ENCODE measurements at regions not wholly inside any gene's neighbourhood (a gene's known extent, or its start where the extent isn't known, plus 50 kb on each side); places are given as distances from the start of the nearest gene placed in this dataset.
"Not testable (repeated sequence)": the region's sequence is repeated elsewhere in the genome, so short reads cannot be mapped to it uniquely, and the experiment has no call there.

DNA sequence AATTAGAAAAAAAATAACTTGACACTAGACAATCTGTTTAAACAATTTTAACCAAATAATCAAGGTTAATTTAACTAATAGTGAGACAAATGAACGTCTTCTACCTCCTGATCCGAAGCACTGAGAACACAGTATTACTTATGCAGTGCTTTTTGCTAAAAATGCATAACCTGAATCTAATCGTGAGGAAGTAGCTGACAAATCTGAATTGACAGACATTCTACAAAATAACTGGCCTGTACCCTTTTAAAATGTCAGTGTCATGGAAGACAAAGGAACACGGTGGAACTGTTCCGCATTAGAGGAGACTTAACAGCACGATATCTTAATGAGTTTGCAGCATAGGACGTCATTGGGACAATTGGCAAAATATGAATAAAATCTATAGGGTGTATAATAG, 631.2 kb upstream of the ZFP42 start:
- no peak for DNase-seq

DNA sequence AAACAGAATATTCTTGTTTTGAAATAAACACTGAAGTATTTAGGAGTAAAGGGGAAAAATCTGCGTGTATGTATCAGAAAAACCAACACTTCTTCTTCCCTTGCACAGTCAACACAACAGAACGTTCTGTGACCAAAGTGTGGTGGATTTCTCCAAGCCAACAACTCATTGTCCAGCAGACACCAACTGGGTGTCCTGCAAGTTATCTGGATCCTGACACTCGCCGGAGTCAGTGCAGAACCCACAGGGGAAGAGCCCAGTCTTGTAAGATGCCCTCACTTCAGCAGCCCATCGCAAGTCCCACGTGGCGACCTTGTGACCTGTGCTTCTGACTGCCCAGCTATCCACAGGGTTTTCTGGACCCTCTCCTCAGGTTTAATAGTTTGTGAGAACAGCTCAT, 630.7 kb upstream of the ZFP42 start:
- no peak for DNase-seq

DNA sequence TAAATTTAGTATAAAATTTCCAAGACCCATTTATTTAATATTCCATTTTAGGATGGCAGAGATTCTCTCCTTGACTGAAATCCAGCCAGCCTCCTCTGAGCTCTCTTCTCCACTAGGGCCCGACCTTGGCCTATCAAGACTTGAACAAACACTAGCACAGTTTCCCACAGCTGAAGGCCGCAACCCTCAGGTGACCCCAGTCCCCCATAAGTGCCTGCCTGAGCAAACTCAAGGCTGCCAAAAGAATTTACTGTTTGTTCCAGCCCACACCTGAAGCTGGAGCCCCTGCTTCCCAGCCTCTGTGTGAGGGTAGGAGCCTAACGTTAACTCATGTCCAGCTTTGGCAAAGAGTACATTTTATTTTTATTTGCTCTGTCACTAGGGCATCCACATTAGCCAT, 629.0 kb upstream of the ZFP42 start:
- no peak for DNase-seq

DNA sequence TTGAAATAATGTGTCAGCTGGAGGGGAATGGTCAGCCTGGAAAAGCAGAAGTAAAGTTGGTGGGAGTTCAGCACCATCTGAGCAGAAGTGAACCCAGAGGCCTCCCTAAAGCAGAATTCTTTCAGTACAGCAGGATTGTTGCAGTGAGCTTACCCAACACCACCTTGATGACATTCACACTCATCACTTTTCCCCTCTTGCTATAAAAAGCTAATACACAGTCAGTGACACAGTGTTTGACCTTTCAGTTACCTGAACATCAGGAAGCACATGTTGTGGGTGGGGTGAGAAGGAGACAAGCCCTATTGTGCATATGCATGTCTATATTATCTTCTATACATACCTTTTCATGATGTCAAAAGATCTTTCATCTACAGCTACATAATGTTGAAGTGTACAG, 624.7 kb upstream of the ZFP42 start:
- no peak for DNase-seq

DNA sequence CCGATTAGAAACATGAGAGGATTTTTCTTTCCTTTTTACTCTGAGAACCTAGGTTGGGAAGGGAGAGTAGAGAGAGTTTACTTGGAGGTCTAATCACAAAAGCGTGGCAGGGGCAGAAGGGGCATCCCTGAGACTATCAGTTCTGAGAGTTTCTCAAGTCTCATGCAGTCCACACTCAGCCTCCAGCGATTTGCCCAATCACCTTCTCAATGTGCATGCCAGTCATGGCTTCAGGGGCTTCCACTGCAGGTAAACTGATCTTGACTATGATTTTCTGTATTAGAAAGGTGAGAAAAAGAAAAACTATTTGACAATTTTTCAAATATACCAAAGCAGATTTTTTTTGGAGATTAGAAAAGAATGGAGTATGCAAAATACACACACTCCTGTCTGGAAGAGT, 617.1 kb upstream of the ZFP42 start:
- DNase-seq: no peak

DNA sequence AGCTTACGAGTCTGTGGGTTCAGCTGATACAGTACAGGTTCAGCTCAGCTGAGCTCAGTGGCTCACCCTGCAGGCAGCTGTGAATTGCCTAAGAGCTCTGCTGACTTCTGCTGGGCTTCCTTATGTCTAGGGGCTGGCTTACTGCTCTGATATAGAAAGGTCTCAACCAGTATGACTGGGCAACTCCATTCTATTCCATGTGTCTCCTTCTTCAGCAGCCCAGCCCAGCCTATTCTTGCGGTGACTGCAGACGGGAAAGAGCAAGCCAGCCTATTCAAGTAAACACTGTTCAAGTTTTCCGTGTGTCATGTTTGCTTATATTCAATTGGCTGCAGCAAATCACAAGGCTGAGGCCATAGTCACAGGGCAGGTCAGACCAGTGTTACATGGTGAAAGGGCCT, 615.4 kb upstream of the ZFP42 start:
- no peak for DNase-seq

DNA sequence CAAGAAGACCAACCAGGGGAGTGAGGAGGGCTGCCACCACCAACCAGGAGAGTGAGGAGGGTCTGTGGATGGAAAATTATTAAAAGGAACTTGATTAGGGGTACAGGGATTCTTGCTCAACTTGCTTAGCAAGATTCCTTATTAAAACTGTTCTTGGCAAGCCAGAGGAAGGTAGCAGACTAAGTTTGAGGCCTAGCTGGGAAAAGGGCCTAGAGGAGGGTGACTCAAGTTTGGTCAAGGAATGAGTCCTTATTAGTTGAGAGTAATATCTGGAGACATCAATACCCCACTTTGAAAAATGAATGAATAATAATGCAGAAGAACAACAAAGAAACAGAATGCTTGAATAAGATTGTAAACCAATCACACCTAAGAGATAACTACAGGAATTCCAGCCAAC, 612.4 kb upstream of the ZFP42 start:
- DNase-seq: no peak

DNA sequence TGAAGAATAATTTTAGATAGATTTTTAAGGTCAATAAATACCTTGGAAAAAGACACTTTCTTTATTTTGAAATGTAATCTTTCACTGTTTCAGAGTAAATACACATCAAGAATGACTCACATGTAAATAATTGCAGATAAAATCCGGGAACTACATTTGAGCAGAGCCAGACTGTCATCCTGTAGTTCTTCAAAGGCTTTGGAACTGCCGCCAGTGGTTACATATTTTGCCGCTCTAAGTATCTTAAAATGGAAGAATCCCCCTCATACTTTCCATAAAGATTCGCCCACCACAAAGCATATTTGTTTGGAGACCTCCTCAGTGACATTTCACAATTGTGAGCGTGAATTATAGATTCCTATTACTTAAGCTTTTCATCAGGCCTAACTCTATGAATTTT, 607.8 kb upstream of the ZFP42 start:
- no peak for DNase-seq

DNA sequence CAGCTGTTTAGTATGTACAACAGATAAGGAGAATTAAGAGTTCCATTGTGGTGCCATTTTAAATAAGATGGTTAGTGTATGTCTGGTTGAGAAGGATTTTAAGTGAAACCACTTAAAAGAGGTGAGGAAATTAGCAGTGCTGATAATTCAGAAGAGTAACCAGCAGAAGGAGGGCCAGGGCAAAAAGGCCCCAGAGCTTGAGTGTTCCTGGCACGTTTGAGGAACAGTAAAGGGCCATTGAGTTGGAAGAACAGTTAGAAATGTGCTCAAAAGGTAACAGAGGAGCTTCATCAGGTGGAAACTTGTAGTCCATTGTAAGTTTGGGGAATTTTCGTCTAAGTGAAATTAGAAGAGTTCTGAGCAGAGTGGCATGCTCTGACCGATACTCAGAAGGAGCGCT, 606.2 kb upstream of the ZFP42 start:
- no peak for DNase-seq

DNA sequence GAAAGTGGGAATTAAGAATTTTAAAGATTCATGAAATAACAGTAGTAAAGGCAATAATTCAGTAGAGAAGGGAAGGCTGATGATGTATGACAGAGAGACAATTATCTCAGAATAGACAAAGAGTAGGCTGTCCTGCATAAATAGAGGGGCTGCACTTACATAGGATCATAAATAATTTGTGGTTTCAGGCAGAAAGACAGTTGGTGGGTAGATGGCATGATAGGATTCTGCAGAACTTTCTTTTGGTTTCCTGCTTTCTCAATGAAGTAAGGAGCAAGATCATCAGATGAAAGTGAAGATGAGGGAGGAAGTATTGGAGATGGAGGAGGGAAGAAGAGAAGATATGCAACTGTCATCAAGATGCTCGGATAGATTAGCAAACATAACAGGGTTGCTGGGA, 604.9 kb upstream of the ZFP42 start:
- no peak for DNase-seq

DNA sequence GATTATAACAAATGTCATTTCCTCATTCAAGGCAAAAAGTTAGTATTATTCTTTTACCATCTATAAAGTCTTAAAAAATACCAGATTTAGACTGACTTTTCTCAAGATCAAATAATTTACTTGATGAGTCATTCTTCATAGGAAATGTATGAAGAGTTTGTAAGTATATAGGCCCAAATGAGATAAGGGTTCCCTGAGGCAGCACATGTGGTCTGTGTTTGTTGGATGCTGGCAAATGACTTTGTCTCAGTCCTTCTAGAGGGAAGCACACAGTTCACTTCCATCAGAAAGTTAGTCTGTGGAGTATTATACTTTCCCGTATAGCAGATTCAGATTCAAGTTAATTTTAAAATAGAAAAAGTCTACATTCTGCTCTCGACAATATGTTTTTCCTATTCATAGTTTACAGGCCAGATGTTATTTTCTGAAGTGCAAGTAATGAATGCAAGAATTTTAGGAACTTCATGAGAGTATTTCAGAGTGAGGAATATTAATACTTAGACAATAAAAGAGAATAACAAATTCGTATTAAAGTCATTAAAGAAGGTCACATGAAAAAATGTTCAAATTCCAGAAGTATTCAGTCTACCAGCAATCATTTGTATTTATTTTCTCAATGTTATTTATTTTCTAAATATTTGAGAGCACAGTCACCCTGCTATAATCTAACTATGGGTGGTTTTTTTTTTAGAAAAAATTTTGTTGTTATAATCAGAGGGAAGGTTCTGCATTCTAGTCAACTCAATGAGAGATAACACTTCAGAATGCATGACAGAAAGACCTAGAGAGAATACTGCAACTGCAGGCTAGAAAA, 601.8 kb upstream of the ZFP42 start:
- DNase-seq: no peak

DNA sequence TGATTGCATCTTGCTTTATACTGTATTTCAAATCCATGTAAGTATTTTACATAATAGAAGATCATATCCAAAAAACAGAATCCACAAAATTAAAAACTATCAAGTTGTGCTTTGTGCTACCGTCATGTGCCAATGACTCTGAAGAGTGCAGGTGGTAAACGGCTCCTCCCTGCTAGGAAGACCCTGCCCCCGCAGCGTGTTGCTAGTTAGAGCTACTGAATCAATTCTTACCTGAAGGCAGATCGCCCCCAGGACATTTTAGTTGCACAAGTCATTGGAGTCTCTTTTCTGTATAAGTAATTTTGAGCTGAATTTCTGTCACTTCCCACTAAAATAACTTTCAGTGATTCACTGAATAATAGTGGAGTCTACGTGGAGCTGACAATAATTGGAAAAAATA, 599.5 kb upstream of the ZFP42 start:
- DNase-seq: no peak

DNA sequence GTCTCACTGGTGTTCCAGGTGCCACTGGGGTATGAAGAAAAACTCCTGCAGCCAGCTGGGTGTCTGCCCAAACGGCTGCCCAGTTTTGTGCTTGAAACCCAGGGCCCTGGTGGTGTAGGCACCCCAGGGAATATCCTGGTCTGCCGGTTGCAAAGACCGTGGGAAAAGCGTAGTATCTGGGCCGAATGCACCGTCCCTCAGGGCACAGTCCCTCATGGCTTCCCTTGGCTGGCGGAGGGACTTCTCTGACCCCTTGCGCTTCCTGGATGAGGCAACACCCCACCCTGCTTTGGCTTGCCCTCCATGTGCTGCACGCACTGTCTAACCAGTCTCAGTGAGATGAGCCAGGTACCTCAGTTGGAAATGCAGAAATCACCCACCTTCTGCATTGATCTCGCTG, 587.1 kb upstream of the ZFP42 start:
- not testable (repeated sequence) for DNase-seq

DNA sequence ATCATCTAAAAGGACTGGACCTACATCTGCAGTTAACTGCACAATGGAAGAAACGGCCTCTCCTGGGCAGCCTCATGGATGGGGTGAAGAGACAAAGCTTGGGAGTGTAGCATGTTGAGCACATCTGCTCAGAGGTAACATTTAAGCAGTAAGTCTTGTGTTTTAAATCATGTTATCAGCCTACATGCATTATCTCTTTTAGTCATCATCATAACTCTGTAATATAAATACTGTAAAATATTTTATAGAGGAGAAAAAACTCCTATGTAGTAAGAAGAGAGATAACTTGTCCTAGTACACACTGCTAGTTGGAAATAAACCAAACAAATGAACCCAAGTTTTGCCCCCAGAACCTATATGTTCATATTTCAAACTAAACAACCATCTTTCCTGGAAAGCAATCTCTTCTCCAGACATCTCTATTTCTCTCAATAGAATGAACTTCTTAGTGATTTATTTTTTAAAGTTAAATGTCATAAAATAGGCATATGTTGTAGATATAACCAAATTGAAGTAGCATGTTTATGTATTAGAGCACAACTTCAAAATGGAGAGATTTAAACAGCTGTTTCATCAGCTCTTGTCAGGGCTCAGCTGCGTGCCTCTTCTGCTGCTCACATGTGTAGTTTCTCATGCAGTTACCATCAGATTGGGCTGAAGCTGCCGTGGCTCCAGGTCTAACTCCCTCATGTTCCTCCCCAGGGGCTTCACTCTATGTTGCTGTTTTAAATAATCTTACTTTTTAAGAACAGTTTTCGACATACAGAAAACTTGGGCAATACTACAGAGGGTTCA, 581.8 kb upstream of the ZFP42 start:
- no peak for DNase-seq

DNA sequence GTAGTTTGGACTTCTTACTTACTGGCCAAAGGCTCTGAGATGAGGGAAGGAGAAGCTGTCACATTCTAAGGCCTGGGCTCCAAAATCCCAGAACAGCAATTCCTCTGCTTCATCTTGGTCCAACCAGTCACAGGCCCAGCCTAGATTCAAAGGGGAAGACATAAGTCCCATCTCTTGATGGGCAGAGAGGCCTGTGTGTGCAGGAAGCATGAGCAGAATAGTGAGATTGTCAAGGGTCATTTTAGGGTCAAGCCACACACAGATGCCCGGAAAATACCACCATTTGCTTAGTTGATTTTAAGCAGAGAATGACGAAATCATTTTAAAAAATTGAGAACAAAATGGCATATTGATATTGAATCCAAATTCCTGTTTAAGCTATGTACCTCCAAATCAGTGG, 580.9 kb upstream of the ZFP42 start:
- no peak for DNase-seq

DNA sequence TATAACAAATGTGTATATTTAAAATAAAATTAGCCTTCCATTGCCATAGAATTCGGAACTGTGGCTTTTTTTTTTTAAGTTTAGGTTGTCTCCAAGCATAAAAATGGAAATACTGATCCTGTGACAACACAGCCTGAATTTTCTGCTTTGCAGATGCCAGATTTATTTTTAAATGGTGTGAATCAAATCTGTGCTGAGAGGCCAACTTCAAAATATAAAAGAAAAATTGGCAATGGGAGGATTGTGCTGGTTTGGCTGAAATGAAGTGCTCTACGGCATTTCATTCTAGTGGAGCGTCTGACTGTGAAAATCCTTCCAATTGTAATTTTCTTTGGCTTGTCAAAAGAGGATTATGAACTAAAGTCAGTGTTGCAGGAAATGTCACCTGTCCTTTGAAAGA, 580.3 kb upstream of the ZFP42 start:
- no peak for DNase-seq

DNA sequence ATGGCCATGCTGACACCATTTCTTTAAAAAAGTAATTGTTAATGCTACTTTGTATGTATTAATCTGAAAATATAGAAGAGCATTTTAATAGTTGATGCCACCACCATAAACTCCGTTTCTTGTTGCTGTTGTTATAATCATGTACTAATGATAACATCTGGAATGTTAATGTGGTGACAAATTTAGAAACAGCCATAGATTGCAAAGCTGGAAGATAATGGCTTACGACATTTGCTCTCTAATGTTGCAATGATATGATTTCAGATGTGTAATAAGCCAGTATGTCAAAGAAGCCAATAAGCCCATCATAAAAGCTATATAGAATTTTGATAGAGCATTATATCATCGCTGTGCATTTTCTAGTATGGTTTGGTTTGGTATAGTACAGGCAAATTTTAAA, 579.4 kb upstream of the ZFP42 start:
- no peak for DNase-seq

DNA sequence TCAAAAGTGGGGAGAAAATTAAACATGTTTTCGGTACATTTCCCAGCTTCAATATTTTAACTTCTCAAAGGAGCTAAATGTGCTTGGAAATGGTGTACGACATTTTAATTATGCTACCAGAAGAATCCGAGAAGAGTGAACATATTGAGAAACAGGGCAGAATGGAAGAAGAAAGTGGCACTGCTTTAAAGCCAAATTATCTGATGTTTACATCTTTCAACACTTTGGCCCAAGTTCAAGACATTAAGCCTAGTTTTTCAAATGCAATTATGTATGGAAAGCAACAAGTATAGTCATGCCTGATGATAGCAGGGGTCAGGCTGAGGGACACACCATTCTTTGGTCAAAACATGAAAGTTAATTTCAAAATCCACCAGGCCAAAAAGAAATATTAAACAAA, 577.9 kb upstream of the ZFP42 start:
- DNase-seq: no peak

DNA sequence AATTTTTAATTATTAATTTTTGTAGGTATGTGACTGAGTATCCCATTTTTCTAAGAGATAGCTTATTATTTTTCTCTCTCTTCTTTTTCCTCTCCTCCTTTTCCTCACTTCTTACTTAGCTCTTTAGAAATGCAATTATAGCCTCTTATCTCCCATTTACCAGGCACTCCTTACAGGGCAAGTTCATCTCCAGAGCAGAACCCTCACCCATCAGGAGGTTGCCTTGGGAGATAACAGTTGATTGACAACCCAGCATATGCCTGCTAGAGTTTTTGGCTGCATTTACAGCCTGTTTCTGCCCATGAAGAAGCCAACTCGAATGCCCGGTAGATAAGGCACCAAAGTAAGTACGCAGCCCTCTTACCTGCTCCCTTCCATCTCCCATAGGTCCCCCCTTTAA, 572.9 kb upstream of the ZFP42 start:
- no peak for DNase-seq

DNA sequence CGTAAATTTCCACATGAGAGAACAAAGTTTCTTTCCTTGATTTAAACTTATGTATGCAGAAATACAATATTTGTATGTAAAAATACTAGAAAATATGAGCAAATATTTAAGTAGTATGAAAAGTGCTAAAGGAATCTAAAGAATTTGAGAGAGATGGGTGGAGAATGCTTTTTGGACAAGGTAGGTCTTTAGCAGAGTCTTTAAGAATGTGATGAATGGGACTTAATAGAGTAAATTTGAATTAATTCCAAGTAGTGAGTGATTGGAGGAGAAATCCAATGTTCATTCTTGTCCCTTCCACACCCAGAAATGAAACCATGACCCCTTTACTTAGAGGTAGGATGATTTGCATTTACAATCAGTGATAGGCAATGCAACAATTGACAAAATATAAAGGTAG, 570.9 kb upstream of the ZFP42 start:
- DNase-seq: no peak

DNA sequence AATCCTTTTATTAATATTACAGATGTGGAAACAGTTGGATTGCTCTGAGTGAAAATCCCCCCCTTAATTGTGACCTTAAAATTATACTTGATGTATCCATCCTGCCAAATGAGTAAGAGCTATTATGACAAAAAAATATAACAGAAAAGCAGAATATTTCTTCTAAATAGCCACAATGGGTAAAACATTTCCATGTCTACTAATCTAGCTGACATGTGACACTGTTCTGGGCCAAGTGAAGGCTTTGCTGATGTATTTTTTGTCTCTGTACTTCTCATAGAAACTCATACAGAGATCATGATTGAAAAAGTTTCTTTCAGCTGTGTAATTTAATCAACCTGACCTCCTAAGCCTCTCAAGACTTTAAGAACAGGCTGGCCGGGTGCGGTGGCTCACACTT, 569.1 kb upstream of the ZFP42 start:
- DNase-seq: no peak

DNA sequence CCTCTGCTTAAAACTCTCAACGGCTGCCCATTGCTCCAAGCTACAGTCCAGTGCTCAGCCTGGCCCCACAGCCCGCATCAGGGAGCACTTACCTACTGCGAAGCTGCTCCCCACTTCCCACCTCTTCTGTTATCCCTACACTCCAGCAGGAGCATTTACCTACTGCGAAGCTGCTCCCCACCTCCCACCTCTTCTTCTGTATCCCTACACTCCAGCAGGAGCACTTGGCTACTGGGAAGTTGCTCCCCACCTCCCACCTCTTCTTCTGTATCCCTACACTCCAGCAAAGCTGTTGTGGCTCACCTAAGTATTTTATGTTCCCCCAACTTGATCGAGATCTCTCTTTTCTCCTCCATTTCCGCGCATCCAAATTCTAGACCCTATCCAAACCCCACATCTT, 563.3 kb upstream of the ZFP42 start:
- DNase-seq: no peak

DNA sequence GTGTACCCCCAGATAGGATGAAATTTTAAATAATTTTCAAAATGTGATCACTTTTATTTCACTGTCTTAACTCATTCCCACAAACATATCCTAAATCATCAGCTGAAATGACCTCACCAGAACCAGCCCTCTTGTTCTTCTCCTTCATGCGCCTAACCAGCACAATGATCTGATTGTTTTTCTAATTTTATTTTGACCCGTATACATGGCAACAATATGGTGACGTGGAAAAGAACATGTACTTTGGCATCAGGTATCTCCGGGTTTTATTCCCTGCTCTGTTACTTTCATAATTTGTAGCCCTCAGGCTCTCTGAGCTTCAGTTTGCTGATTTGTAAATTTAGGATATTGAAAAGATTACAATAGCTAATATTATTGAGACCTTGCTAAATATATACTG, 562.4 kb upstream of the ZFP42 start:
- DNase-seq: no peak

DNA sequence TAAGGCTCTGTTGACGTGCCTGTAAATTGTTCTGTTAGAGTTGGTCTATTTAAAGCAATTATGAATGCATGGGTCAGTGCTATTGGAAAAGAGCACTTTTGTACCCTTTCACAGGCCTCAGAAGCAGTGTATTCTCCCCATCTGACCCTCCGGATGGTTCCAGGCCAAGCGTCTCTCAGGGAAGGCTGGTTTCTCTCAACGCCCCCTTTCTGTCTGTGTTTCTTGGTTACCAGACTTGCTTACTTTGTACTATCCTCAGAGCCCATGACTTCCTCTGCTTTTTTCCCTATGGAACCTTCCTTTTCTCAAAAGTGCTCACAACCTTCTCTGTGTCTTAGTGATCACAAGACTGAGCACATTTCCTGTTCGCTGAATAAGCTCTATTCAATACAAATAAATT, 559.3 kb upstream of the ZFP42 start:
- DNase-seq: no peak

DNA sequence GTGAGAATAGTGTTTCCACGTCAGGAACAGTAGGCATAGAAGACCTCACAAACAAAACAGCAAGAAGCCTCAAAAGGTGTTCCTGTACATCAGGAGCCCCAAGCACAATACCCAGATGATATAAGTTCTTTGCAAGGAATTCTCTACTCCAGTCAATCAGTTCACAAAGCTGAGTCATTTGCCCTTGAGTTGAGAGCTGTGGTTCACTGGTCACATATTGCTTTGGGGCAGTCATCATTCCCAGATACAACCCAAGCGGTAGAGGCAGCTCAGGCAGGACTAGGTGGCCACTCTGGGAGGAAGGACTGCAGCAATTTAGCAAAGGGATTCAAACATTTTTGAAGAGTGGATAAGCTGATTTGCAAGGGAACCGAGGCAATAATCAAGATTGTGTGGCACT, 551.5 kb upstream of the ZFP42 start:
- DNase-seq: no peak

Data from activated gamma-delta T cell (primary cell).